ENCODE measurements at regions not wholly inside any gene's neighbourhood (a gene's known extent, or its start where the extent isn't known, plus 50 kb on each side); places are given as distances from the start of the nearest gene placed in this dataset.

- no peak for TF ChIP-seq CTCF (IDR thresholded peaks at IDR 0.05; ENCODE audit: low read depth, low read length, missing control alignments)
- DNase-seq (ENCODE audit: extremely low read depth, low read depth) = no peak
- no peak overlapping the region for H3K4me3 ChIP-seq (replicated peaks; ENCODE audit: low read depth, low read length)
Measured at GRCh38 chr12:124168016-124168786, 126.7 kb upstream of the RFLNA start.

- TF ChIP-seq CTCF (IDR thresholded peaks at IDR 0.05; ENCODE audit: low read depth, low read length, missing control alignments) = no peak
- no peak overlapping the region for H3K4me3 ChIP-seq (replicated peaks; ENCODE audit: low read depth, low read length)
- no peak for DNase-seq (ENCODE audit: extremely low read depth, low read depth)
Measured at GRCh38 chr12:124169577-124170284, 125.2 kb upstream of the RFLNA start.

GRCh38 chr12:124170760-124171159, 124.1 kb upstream of the RFLNA start:
- H3K4me3 ChIP-seq (replicated peaks; ENCODE audit: low read depth, low read length) = no peak overlapping the region
- no peak for DNase-seq (ENCODE audit: extremely low read depth, low read depth)
- no peak for TF ChIP-seq CTCF (IDR thresholded peaks at IDR 0.05; ENCODE audit: low read depth, low read length, missing control alignments)

GRCh38 chr12:124171231-124171979, 123.5 kb upstream of the RFLNA start:
- TF ChIP-seq CTCF (IDR thresholded peaks at IDR 0.05; ENCODE audit: low read depth, low read length, missing control alignments) = no peak
- no peak overlapping the region for H3K4me3 ChIP-seq (replicated peaks; ENCODE audit: low read depth, low read length)
- no peak for DNase-seq (ENCODE audit: extremely low read depth, low read depth)

GRCh38 chr12:124172636-124173035, 122.3 kb upstream of the RFLNA start:
- DNase-seq (ENCODE audit: extremely low read depth, low read depth) = no peak
- no peak for TF ChIP-seq CTCF (IDR thresholded peaks at IDR 0.05; ENCODE audit: low read depth, low read length, missing control alignments)
- no peak overlapping the region for H3K4me3 ChIP-seq (replicated peaks; ENCODE audit: low read depth, low read length)

- DNase-seq (ENCODE audit: extremely low read depth, low read depth) = no peak
- TF ChIP-seq CTCF (IDR thresholded peaks at IDR 0.05; ENCODE audit: low read depth, low read length, missing control alignments) = no peak
- H3K4me3 ChIP-seq (replicated peaks; ENCODE audit: low read depth, low read length) = no peak overlapping the region
Measured at GRCh38 chr12:124173692-124174091, 121.2 kb upstream of the RFLNA start.

Data from HFF-Myc (cell line).